GM18909 (cell line): ENCODE measurements at regions not wholly inside any gene's neighbourhood (a gene's known extent, or its start where the extent isn't known, plus 50 kb on each side); places are given as distances from the start of the nearest gene placed in this dataset.

Experiments
- ATAC-seq: cut with Tn5 transposase; IDR thresholded peaks from one replicate; pipeline ENCODE4 v1.9.1; 2021; ENCODE audit warnings: mild to moderate bottlenecking; ENCODE audit not compliant: unreplicated experiment, poor library complexity

GRCh38 chr21:16589006-16589898 is 859.5 kb downstream of the USP25 start:
- ATAC-seq = no peak

DNA sequence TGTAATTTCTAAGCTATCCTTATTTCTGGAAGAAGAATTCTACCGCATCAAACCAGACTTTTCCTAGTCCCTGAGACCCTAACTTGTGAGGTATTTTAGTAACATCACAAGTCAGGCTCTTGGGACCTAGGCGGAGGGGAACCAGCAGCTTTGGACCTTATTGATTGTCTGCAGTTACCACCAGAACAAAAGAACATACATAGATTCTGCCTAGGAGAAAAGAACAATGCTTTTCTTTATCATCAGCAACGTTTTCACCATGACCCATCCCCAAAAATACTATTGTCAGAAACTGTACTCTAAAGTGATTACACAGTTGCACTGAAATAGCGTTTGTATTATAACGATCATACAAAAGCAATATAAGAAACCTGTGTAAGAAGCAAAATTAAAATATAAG is 860.4 kb downstream of the USP25 start:
- no peak for ATAC-seq

- no peak for ATAC-seq
These were observed 861.0 kb downstream of the USP25 start for GRCh38 chr21:16590641-16591292.

DNA sequence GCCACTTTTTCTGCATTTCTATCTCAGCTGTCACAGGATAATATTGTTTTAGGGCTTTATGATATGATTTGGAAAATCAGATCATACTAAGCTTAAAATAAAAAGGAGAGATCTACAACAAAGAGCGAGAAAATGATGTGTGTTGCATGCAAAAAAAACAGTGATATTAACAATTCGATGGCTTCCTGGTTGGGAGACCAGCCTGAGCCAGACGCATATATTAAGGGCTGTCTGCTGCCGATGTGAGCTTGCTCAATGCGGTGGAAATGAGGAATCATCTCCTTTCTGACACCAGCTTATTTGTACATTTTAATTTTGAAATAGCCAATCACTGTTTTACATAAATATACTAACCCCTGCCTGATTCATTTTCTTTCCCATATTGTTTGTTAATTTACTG is 862.6 kb downstream of the USP25 start:
- no peak for ATAC-seq

DNA sequence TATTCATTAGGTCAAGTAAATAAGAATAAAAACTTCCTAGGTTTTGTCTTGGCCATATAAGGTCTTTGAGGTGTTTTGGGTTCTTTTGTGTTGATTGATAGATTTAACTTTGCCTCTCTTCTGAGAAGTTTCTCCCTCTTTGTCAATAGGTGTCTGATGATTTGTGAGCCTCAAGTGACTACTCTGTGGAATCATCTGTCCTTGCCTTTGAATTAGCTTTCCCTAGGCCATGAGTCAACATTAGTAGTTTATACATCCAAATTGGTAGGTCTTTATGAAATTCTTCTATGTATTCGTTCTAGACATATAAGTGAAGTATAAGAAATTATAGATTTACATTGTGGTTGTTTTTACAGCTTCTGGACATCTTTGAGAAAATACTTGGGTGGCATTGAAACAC is 864.4 kb downstream of the USP25 start:
- ATAC-seq = no peak

DNA sequence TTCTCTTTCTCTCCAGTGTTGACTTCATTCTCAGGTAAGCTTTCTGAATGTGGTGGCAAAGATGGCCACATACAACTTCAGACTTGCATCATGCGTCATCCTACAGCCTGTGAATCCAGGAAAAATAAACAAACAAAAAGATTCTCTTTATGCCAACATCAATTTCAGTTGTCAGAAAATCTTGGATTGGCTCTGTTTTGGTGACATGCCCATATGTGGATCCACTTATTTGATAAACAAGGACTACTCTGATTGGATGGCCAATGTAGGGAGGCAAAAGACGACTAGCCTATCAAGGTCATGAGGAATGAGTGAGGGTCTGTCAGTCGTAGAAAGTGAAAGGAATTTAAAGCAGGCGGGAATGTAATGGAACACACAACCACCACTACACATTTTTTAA is 866.6 kb downstream of the USP25 start:
- ATAC-seq = no peak

- no peak for ATAC-seq
These were observed 868.0 kb downstream of the USP25 start for GRCh38 chr21:16597753-16598152.

GRCh38 chr21:16605597-16605996 is 875.8 kb downstream of the USP25 start:
- no peak for ATAC-seq

GRCh38 chr21:16606271-16606670 is 876.5 kb downstream of the USP25 start:
- no peak for ATAC-seq

DNA sequence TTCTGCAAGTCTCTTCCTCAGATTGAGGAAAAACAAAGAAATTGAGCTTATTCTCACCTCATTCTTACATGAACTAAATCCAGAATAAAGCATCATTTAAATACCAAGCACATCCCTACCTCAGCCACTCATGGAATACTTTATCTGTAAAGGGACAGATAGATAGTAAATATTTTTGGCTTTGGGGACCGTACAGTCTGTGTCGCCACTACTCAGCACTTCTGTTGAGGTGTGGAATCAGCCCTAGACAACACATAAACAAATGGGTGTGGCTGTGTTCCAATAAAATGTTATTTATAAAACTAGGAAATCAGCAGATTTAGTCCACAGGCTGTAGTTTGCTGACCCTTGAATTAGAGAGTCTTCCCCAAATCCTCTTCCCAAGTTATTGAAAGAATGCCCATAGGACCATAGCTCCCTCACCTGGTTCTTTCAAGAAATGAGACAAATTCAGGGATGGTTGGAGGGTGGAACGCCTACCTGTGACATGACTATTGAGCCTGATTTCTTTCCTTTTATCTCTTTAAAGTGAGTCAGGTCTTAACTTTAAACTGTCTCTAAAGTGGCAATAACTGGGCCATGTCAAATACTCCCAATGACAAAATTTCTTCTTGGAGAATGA is 878.5 kb downstream of the USP25 start:
- no peak for ATAC-seq

DNA sequence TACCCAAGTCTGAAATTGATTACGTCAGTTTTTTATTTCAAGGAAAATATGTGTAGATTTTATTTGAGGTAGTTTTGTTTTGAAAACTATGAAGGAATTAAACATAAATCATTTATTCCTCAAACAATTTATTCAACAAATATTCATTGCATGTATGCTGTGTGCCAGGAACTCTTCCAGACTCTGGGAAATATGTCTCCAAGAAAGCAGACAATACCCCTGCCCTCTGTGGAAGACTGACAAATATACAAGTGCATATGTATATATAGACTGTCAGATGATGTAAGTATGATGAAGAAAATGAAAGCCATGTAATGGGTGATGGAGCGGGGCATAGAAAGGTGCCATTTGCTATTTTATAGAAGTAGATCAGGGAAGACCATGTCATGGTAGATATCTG is 889.5 kb downstream of the USP25 start:
- ATAC-seq = no peak

DNA sequence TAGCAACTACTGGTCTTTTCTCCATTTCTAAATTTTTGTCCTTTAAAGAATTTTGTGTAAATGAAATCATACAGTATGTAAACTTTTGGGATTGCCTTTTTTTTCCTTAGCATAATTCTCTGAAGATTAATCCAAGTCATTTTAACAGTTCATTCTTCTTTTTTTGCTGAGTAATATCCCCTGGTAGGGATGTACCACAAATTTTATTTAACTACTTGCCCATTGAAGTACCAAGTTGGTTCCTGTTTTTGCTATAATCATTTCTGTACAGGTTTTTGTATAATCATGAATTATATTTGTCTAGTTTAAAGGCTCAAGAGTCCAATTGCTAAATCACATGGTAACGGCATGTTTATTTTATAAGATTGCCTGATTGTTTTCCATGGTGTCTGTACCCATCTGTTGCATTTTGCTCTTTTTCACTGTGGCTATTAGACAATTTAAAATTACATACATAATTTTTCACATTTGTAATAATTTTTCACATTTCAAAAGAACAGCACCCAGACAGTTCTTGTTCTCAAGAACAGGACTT is 891.1 kb downstream of the USP25 start:
- ATAC-seq = no peak

DNA sequence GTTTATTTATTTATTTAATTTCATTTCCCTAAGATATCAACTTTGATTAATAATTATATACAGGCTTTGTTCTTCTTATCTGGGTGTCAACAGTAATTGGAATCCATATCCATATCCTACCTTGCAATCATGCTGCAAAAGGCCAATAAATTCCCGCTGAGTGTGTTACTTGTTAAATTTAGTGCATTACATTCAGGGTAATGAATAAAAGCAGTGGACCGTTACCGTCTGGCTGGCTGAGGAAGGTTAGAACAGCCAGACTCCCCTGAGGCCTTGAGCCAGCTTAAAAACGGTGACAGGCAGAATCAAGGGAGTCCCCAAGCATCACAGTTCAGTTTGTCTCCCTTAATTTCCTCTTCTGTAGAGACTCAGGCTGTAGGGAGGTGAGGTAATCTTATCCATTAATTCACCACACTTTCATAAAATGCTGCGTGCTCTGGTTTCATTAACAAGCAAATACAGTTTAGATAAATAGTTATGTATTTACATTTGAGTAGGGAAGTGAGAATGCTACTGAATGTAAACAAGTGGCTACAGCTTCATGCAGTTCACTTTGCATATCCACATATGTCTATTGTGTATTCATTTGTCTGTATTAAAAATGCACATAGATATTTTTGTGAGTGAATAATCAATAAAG is 888.2 kb upstream of the CXADR start:
- no peak for ATAC-seq

DNA sequence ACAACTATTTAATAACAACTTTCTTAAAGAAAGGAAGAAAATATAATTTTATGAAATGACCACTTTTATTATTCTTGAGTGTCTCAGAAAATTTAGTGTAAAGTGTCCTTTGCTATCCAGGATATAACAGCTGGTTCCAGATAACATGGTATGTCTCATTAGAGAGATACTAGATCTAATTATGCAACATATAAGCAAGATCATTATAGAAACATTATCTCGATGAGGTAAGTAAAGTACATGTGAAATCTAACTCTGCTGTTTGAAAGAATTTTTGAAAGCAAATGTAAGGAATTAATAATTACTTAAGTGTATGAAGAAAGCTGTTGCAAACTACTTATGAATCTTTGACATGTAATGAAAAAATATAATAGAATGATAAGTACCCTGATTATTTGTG is 887.4 kb upstream of the CXADR start:
- no peak for ATAC-seq

- ATAC-seq = no peak
These were observed 878.9 kb upstream of the CXADR start for GRCh38 chr21:16633831-16634459.

GRCh38 chr21:16634515-16634914 is 878.3 kb upstream of the CXADR start:
- no peak for ATAC-seq

DNA sequence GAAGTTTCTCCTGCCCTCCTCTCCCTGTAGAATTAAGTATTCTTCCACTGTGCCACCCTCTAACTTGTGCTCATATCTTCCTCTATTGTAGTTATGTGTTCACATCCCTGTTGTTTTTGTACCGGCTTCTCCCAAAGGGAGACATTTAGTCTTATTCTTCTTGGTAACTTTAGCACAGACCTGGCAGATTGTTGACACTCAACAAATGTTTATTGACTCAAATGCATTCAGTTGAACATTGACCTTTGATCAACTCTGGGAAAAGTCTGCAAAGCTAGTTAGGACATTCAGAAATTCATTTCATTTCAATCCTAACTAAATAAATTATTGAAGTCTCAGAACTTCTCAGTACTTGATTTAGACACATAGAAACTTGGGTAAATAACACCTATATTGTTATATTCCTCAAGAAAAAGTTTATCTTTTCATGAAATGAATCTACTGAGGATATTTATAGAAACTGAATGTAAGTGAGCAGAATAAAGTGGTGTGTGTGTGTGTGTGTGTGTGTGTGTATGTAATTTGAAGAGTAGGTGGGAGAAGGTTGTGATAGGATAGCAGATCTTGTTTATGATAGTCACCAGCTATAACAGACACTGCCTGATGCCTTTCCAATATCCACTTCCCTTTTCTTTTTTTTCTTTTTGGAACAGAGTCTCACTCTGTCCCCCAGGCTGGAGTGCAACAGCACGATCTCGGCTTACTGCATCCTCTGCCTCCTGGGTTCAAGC is 872.4 kb upstream of the CXADR start:
- ATAC-seq = no peak

DNA sequence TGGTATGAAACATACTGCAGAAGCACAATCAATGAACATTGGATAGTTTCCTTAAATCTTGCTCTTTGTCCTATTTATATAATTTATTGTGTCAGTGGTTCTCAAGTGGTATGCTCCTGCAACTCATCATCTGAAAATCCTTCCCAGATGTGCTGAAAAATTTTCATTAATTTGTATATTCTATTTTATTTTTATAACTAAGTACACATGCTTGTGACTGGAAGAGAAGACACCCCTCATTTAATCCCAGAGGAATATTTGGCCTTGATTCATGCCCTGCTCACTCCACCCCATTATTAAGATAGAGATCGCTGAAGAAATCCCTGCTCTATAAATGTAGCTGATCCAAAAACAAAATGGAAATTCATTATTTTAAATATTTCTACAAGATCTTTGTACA is 870.5 kb upstream of the CXADR start:
- ATAC-seq = no peak

GRCh38 chr21:16644685-16645084 is 868.2 kb upstream of the CXADR start:
- ATAC-seq = no peak
